A549 (cell line): ENCODE measurements at regions not wholly inside any gene's neighbourhood (a gene's known extent, or its start where the extent isn't known, plus 50 kb on each side); places are given as distances from the start of the nearest gene placed in this dataset.

Source experiments
- ATAC-seq, 2 experiments: fragments of 200-7000 bp in 1 of 2; fragments of >200 bp in 1 of 2; cut with Nextera tagmentation in 1 of 2; cut with Tn5 transposase in 1 of 2; 3 replicates each; pipeline versions ENCODE4 v1.8.0 to v1.9.1; 2018 to 2020; ENCODE audit warnings: mild to moderate bottlenecking in 1 of 2, moderate library complexity in 1 of 2
- CTCF ChIA-PET: fragments of 300-600 bp; sonication (Branson Sonifier 250); formaldehyde crosslinking; extraction: SDS; loops from one replicate; lab custom pipeline; 2021; ENCODE audit warnings: antibody characterized with exemption, inconsistent platforms; lab: Yijun Ruan, JAX
- POLR2A ChIA-PET: fragments of 350-600 bp; formaldehyde crosslinking; extraction: SDS; loops from one replicate; lab custom pipeline; 2021; ENCODE audit warnings: antibody characterized with exemption, inconsistent platforms; lab: Yijun Ruan, JAX
- DNase-seq, 2 experiments: peaks; one replicate each; pipeline versions ENCODE4 v3.0.0 to v3.0.0-alpha.2; 2011 to 2016; ENCODE audit warnings: low read depth in 1 of 2, low spot score in 1 of 2
- FAIRE-seq: peaks from 2 replicates; lab custom pipeline; 2011; peaks lifted over from hg19 to GRCh38; lab: Jason Lieb, UNC
- H3K27ac ChIP-seq, 2 experiments: fragments of >200 bp; sonication (Bioruptor Twin); formaldehyde crosslinking; 3 replicates each; pipeline ENCODE4 v1.5.1; 2016 to 2017
- H3K4me1 ChIP-seq: fragments of >200 bp; sonication (Bioruptor Twin); formaldehyde crosslinking; 3 replicates; pipeline ENCODE4 v1.6.1; 2016
- H3K4me2 ChIP-seq: fragments of >200 bp; sonication (Bioruptor Twin); formaldehyde crosslinking; 3 replicates; pipeline ENCODE4 v1.6.1; 2016
- H3K4me3 ChIP-seq: fragments of >200 bp; sonication (Bioruptor Twin); formaldehyde crosslinking; 3 replicates; pipeline ENCODE4 v1.5.1; 2016
- H3K9me3 ChIP-seq: fragments of >200 bp; sonication (Bioruptor Twin); formaldehyde crosslinking; 3 replicates; pipeline ENCODE4 v1.6.1; 2016
- ATOH8 ChIP-seq: fragments of 250-450 bp; sonication (Bioruptor Pico); IDR thresholded peaks from 2 replicates; pipeline ENCODE4 v1.5.0; 2020; ENCODE audit warnings: low read depth, mild to moderate bottlenecking, moderate library complexity
- BCL3 ChIP-seq: fragments of >200 bp; sonication (Bioruptor Twin); formaldehyde crosslinking; IDR thresholded peaks from 3 replicates; pipeline ENCODE4 v1.6.1; 2016
- CEBPB ChIP-seq, 2 experiments: fragments of >200 bp in 1 of 2; sonication (Bioruptor Twin) in 1 of 2; formaldehyde crosslinking in 1 of 2; IDR thresholded peaks; 2 replicates each; pipeline ENCODE4 v1.6.1; 2012 to 2016
- CTCF ChIP-seq: fragments of >200 bp; sonication (Bioruptor Twin); formaldehyde crosslinking; IDR thresholded peaks from 3 replicates; pipeline ENCODE4 v1.5.1; 2016
- E2F6 ChIP-seq: IDR thresholded peaks from 2 replicates; pipeline ENCODE4 v1.6.1; 2012; ENCODE audit warnings: low read depth, borderline replicate concordance
- EHMT2 ChIP-seq: fragments of 200-600 bp; sonication (generic); IDR thresholded peaks from 2 replicates; pipeline ENCODE4 v1.6.1; 2016; ENCODE audit warnings: antibody characterized with exemption, low read depth, mild to moderate bottlenecking, moderate library complexity
- ESRRA ChIP-seq: fragments of 150-350 bp; IDR thresholded peaks from 2 replicates; pipeline ENCODE4 v1.6.1; 2014; ENCODE audit warnings: mild to moderate bottlenecking, low read length, borderline replicate concordance
- GATA3 ChIP-seq: IDR thresholded peaks from 2 replicates; pipeline ENCODE4 v1.6.1; 2012; ENCODE audit warnings: borderline replicate concordance
- HDAC2 ChIP-seq: fragments of 200-600 bp; sonication (generic); IDR thresholded peaks from 2 replicates; pipeline ENCODE4 v1.6.1; 2016
- HOXB13 ChIP-seq: fragments of 250-450 bp; sonication (Bioruptor Pico); IDR thresholded peaks from 2 replicates; pipeline ENCODE4 v1.5.0; 2020; ENCODE audit warnings: low read depth, mild to moderate bottlenecking, moderate library complexity
- KDM1A ChIP-seq: fragments of 200-600 bp; sonication (generic); IDR thresholded peaks from 2 replicates; pipeline ENCODE4 v1.6.1; 2016; ENCODE audit warnings: low read depth, mild to moderate bottlenecking
- KDM5A ChIP-seq: fragments of 200-600 bp; sonication (generic); IDR thresholded peaks from 2 replicates; pipeline ENCODE4 v1.6.1; 2016; ENCODE audit warnings: antibody characterized with exemption, mild to moderate bottlenecking
- MAZ ChIP-seq: fragments of 150-350 bp; IDR thresholded peaks from 2 replicates; pipeline ENCODE4 v1.6.1; 2014; ENCODE audit warnings: antibody characterized with exemption, low read depth, low read length, borderline replicate concordance
- NFE2L2 ChIP-seq: fragments of 150-350 bp; conservative IDR thresholded peaks from 2 replicates; pipeline ENCODE4 v1.6.1; 2014; ENCODE audit warnings: low read length
- PBX3 ChIP-seq: IDR thresholded peaks from 2 replicates; pipeline ENCODE4 v1.6.1; 2012
- POLR2AphosphoS2 ChIP-seq: conservative IDR thresholded peaks from 2 replicates; pipeline ENCODE4 v1.6.1; 2012; ENCODE audit warnings: low read length, improper control_type of control experiment, inconsistent platforms
- RAD21 ChIP-seq, 2 experiments: fragments of >200 bp in 1 of 2; sonication (Bioruptor Twin) in 1 of 2; formaldehyde crosslinking in 1 of 2; IDR thresholded peaks in 1 of 2; conservative IDR thresholded peaks in 1 of 2; 2 replicates in 1 of 2; 3 replicates in 1 of 2; pipeline ENCODE4 v1.6.1; 2012 to 2018; ENCODE audit warnings: inconsistent platforms in 1 of 2
- RARB ChIP-seq: fragments of 250-450 bp; sonication (Bioruptor Pico); IDR thresholded peaks from 2 replicates; pipeline ENCODE4 v1.8.0; 2021; ENCODE audit warnings: mild to moderate bottlenecking, moderate library complexity
- REST ChIP-seq: fragments of 200-600 bp; sonication (generic); IDR thresholded peaks from 2 replicates; pipeline ENCODE4 v1.6.1; 2016; ENCODE audit warnings: antibody characterized with exemption, mild to moderate bottlenecking, moderate library complexity
- TP53 ChIP-seq: fragments of 250-450 bp; sonication (Bioruptor Pico); IDR thresholded peaks from 2 replicates; pipeline ENCODE4 v1.5.0; 2021; ENCODE audit warnings: mild to moderate bottlenecking, moderate library complexity
- WGBS: methylation state at CpG from one replicate; pipeline ENCODE4 v1.1.6; 2017; ENCODE audit errors: missing lambda C conversion rate; 5-methylcytosine and 5-hydroxymethylcytosine counted together

- Histone ChIP-seq H3K27ac (no peak overlapping the region), H3K4me1 (no peaks in the 10 kb centered on the region), H3K9me3 (no peaks in the 10 kb centered on the region), H3K4me3 (no peak overlapping the region), H3K4me2 (no peak overlapping the region)
- CTCF ChIA-PET = no interaction called here
- FAIRE-seq (no peak), ATAC-seq (no peak), DNase-seq (no peak)
- 70% methylated on average over 17 of the region's 17 CpGs for WGBS
- POLR2A ChIA-PET = no interaction called here
- no peak for TF ChIP-seq ESRRA
- no peak for TF ChIP-seq NFE2L2
- no peak for TF ChIP-seq EHMT2
- TF ChIP-seq BCL3 = no peak
- no peak for TF ChIP-seq CEBPB (IDR thresholded peaks at IDR 0.05)
- TF ChIP-seq ATOH8 (CRISPR knock-in tag) = no peak
- TF ChIP-seq KDM5A = no peak
- no peak for TF ChIP-seq GATA3
- TF ChIP-seq PBX3 = no peak
- TF ChIP-seq KDM1A = no peak
- no peak for TF ChIP-seq HOXB13 (CRISPR knock-in tag)
- no peak for TF ChIP-seq REST
Observed at GRCh38 chr15:70348581-70349344, 251.0 kb upstream of the TLE3 start.

GRCh38 chr15:70348226-70348543, 250.5 kb upstream of the TLE3 start:
- POLR2A ChIA-PET = no interaction called here
- FAIRE-seq = no peak
- DNase-seq = no peak
- no peak for ATAC-seq
- TF ChIP-seq HDAC2 = no peak
- no peak for TF ChIP-seq E2F6
- TF ChIP-seq TP53 = no peak
- no peak for TF ChIP-seq RAD21 (conservative IDR thresholded peaks at IDR 0.05 in 1 of 2, IDR thresholded peaks at IDR 0.05 in 1 of 2)
- no peak for TF ChIP-seq ESRRA
- no peak for TF ChIP-seq ATOH8 (CRISPR knock-in tag)
- no peak for TF ChIP-seq RARB
- no peak for TF ChIP-seq HOXB13 (CRISPR knock-in tag)
- no peak for TF ChIP-seq POLR2AphosphoS2
- no peak for TF ChIP-seq MAZ
- no peak for TF ChIP-seq CEBPB (IDR thresholded peaks at IDR 0.05)
- no peak for TF ChIP-seq NFE2L2
- no peak for TF ChIP-seq CTCF
- no peaks in the 10 kb centered on the region for H3K9me3 ChIP-seq
- CTCF ChIA-PET = no interaction called here
- no peak overlapping the region for H3K4me2 ChIP-seq
- WGBS = 73% methylated on average over 2 of the region's 2 CpGs
- no peaks in the 10 kb centered on the region for H3K4me1 ChIP-seq
- no peak overlapping the region for H3K27ac ChIP-seq
- no peak overlapping the region for H3K4me3 ChIP-seq
